Mammary epithelial cell (primary cell): ENCODE measurements at regions not wholly inside any gene's neighbourhood (a gene's known extent, or its start where the extent isn't known, plus 50 kb on each side); places are given as distances from the start of the nearest gene placed in this dataset.

ENCODE experiments used
- EZH2 ChIP-seq: IDR thresholded peaks from 2 replicates; pipeline ENCODE4 v1.6.1; 2012; ENCODE audit warnings: low read length, inconsistent platforms, borderline replicate concordance
- TF ChIP-seq, protein P1 (sequence below), 2 donors: IDR thresholded peaks in 1 of 2; conservative IDR thresholded peaks in 1 of 2; 2 replicates each; pipeline ENCODE4 v1.5.1; 2011 to 2012; ENCODE audit warnings: inconsistent platforms in 2 of 2, low read length in 2 of 2, mild to moderate bottlenecking in 2 of 2, control low read depth in 1 of 2, low read depth in 1 of 2; ENCODE audit not compliant: insufficient read depth in 1 of 2; ENCODE audit errors: extremely low read depth in 1 of 2

DNA sequence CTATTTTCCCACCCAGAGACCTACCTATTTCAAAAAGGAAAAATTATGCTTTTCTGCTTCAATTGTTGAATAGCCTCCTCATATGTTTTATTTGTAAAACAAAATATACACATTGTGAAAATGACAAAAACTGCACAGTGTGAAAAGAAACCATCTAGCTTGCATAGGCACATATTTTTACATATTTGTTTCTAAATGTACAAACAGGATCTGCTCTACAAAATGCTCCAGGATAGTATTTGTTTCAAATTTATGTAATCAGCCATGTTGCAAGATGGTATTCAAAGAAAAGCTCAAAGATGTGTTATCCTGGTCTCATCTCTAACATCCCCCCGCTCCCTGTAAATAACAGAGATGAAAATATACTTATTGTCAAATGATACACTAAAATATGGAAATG is 366.1 kb upstream of the MPDZ start:
- TF ChIP-seq, protein P1, sequence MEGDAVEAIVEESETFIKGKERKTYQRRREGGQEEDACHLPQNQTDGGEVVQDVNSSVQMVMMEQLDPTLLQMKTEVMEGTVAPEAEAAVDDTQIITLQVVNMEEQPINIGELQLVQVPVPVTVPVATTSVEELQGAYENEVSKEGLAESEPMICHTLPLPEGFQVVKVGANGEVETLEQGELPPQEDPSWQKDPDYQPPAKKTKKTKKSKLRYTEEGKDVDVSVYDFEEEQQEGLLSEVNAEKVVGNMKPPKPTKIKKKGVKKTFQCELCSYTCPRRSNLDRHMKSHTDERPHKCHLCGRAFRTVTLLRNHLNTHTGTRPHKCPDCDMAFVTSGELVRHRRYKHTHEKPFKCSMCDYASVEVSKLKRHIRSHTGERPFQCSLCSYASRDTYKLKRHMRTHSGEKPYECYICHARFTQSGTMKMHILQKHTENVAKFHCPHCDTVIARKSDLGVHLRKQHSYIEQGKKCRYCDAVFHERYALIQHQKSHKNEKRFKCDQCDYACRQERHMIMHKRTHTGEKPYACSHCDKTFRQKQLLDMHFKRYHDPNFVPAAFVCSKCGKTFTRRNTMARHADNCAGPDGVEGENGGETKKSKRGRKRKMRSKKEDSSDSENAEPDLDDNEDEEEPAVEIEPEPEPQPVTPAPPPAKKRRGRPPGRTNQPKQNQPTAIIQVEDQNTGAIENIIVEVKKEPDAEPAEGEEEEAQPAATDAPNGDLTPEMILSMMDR (conservative IDR thresholded peaks at IDR 0.05 in 1 of 2, IDR thresholded peaks at IDR 0.05 in 1 of 2; ENCODE audit: extremely low read depth in 1 of 2, insufficient read depth in 1 of 2, low read depth in 1 of 2, low read length in 2 of 2): no peak
- no peak for TF ChIP-seq EZH2
